Islet precursor cell (in vitro differentiated cells): ENCODE measurements at regions not wholly inside any gene's neighbourhood (a gene's known extent, or its start where the extent isn't known, plus 50 kb on each side); places are given as distances from the start of the nearest gene placed in this dataset.

ENCODE experiments used
- DNase-seq: peaks from one replicate; pipeline ENCODE4 v3.0.0-alpha.2; 2018

DNA sequence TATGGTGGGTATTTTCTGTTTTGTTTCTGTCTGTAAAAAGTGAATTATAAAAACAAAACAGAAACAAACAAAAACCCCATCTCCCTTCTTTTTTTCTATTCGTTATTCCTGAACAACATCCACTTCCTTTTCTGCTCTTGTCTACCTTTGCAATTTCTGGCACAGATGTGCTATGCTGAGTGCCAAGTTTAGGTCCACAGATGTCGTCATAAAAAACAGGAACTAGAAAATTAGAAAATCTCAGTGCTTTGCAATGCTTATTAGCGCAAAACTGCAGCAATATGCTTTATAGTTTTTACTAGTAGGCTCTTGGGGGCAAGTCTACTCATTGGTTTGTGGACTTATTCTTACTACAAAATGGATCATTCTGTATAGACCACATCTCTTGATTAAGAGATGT, 94.2 kb upstream of the PRKCQ start:
- no peak for DNase-seq

DNA sequence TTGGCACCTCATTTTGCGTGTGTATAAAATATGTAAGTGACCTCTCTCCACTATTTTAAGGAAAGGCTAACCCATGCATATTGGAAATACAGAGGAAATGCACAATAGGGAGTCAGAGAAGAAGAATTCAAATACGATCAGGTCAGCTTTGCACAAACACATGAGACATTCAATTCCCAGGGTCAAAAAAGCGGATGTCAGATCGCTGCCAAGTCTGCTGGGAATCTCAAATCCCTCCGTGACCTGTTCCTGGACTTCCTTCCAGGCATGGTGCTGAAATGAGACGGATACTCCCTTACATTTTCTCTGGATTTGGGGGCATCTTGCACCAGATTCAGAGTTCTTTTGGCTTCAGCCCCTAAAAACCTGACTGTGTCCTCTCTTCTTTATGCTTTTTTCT, 91.9 kb upstream of the PRKCQ start:
- no peak for DNase-seq

DNA sequence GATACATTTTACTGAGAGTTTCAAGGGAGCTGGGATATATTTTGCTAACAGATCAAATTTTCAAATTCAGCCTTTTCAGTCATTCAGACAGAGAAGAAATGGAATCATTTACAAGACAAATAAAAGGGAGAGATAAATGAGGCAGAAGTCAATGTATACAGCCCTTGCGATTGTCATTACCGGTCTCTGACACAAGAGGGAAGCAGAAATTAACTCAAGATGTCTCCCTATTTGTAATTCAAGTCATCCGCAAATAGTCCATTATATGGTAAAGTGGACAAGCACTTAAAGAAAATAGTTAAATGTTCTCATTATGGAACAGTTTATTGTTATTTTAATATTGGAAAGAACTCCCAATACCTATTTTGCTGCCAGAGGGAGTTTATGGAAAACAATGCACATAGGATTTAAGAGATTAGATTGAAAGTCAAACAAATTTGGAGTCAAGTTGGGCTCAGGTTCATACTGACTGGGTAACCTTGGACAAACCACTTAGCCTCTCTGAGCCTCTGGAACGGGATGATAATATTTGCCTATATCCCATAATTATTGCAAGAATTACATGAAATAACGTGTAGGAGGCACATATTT, 89.3 kb upstream of the PRKCQ start:
- no peak for DNase-seq

DNA sequence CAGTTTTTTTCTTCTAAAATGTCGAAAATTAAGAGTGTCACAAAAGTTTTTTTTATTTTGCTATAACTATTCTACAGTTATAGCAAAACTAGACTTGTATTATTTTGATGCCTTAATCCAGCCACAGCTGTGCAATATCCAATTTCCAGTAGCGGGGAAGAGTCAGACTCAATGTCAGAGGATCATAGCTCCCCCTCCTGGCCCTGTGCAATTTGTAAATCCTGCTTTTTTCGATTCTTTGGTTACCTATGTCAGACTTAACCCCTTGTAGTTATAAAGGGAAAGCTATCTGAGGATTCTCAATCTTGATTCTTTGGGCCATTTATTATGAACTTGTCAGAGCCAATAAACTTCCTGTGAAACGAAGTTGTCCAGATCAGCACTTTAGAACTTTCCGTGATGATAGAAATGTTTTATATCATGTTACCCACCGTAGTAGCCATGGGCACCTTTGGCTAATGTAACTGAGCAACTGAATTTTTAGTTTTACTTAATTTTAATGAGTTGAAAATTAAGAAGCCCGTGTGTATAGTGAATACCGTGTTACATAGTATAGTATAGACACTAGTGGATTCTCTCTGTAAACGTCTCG, 87.7 kb upstream of the PRKCQ start:
- DNase-seq = no peak

DNA sequence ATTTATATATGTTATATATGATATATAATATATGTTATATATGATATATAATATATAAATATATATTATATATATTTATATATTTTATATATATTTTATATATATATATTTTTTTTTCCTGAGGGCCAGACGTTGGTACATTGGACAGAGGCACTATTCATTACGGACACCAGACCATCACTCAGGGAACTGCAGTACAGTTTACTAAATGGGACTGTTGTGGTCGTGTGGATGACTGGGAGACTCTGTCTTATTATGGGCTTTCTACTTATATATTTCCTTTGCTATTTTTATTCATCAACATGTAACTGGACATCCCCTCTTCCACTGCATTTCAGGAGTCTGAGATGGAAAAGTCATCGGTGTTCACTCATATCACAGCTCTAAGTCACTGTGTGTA, 87.1 kb upstream of the PRKCQ start:
- no peak for DNase-seq

DNA sequence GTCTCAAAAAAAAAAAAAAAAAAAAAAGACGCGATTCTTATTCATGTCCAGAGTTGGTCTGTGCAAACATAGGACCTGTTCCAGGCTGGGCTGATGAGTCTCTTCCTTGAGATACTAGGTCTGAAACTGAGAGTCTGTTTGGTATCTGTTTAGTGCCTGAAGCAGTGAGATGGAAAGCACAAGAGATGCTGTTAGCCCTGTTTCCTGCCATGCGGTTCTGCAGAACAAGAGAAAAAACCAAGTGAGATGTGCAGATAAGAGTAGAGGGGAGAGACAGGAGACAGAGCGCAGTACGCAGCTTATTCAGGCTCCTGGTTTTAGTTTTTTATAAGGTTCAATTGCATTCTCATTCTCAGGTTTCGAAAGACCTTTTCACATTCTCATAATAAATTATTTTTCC, 85.8 kb upstream of the PRKCQ start:
- DNase-seq = peak; percentile 69

DNA sequence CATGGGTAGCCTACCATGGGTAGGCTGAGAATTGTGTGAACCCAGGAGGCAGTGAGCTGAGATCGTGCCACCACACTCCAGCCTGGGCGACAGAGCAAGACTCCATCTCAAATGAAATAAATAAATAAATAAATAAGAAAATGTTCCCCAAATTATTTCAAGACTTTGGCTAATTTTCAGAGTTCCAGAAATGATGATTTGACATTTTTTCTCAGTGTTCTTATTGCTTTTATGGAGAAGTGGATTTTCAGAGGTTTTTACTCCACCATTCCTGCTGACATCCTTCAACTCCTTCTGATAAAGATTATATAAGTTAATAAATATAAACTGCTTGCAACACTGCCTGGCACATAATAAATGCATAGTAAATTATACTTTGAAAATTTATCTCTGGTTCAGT, 80.4 kb upstream of the PRKCQ start:
- no peak for DNase-seq

DNA sequence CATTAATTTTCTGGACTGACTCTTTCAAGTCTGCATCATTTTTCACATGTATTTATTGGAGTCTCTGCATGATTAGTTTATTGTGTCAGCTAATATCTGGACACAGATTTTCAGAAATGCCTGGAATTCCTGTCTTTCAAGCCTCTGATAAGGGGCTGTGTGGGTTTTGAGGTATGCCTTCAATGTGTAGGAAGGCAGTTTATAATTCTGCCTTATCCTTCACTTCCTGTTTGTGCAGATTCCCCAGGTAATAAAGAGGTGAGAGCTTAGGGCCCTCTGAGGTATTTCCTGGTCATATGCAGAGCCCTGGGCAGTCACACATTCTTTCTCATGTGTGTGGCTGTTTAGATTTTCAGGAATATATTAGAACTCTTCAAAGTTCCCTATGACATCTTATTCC, 79.4 kb upstream of the PRKCQ start:
- peak; percentile 61 for DNase-seq

DNA sequence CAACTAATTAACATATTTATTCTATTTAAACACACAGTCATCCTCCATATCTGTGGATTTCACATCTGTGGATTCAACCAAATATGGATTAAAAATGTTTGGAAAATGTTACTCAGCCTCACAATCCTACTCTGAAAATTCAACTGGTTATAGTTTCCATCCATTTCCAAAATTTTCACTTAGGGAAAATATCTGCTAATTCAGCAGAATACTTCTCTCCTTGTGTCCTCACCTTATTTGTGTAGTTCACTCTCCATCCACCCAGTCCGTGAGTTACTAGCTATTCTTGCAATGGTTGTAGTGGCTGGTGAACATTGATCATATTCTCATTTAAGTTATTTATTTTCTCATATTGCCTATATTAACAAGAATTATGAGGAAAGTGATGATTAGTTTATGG, 77.6 kb upstream of the PRKCQ start:
- no peak for DNase-seq

DNA sequence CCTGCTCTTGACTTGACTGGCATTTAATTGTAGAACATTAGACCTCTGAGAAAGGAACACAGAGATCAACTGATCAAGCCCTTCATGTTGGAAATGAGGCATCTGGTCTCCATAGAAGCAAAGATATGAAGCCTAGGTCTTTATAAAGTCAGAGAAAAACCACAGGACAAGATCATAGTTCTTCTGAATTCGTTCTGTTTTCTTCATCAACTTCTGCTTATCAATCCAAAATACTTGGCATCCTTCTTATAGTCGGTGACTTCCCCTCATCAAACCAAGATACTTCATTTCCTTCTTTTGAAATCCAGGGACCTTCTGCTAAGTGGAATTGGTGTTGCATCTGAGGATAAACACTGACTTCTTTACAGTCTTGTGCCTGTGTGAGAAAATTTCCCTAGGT, 77.1 kb upstream of the PRKCQ start:
- no peak for DNase-seq

DNA sequence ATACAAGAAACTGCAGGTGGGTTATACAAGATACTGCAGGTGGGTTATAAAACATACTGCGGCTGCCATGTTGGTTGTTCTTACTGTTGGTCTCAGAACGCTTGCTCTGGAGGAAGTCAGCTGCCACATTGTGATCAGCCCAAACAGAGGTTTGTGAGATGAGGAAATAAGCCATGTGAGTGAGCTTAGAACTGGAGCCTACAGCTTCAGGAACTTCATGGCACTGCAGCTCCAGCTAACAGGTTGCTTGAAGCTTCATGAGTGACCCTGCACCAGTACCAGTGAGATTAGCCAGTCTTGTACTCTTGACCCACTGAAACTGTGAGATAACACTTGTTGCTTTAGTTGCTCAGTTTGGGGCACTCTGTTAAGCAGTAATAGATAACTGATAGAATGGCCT, 74.5 kb upstream of the PRKCQ start:
- no peak for DNase-seq

DNA sequence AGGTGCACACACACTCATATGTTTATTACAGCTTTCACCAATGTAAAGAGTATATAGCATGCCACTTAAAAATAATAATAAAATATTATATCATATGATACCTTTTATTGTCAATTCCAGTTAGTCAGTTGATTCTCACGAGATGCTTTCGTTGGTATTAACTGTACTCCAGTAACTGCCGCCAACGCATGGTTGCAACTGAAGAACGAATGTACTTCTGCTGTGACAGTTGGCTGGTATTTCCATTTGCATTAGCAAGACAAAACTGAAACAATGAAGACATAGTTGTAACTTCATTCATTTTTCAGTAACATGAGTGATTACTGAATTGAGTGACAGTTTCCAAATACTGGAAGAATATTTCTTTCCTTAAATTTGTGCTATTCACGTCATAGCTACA, 70.5 kb upstream of the PRKCQ start:
- no peak for DNase-seq

DNA sequence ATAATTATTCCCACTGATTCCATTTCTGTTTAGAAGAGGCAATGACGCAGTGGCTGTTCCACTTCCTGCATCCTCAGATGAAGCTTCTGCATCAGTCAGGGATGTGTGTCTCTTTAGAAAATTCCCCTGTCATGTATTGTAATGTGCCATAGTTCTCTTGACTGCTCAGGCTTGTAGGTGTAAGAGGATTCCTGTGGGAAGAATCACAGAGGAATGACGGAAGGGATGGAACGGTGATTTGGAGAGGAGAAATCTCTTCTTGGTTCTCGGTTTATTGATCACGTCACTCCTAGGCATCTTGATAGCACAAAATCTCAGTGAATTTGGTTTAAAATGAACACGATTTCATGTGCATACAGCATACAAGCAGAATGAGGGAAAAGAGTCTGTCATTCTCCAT, 69.8 kb upstream of the PRKCQ start:
- DNase-seq = no peak

DNA sequence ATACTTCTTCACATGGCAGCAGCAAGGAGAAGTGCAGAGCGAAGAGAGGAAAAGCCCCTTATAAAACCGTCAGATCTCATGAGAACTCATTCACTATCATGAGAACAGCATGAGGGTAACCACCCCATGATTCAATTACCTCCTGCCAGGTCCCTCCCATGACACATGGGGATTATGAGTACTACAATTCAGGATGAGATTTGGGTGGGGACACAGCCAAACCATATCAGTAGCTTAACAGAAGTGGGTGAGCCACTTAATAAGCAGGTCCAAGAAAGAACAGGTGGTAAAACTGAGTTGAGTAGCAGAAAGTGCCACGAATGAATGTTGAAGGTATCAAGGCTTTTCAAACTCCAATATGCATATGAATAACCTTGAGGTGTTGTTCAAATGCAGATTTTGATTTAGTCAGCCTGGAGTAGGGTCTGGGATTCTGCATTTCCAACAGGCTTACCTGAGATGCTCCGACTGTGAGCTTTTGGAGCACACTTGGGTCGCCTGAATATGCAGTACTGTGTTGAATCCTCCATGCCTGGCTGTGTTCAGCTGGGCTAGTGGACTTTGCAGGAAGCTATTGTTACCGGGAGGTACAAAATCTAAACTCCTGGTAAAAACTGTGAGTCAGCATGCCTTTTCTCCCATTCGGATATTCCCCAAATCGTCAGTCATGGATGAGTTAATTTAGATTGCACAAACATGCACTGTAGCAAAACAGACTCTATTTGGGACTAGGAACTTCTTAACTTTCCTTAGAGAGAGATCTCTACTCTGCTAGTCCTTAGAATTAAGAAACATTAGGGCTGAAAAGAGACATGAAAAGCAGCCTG, 69.0 kb upstream of the PRKCQ start:
- DNase-seq = no peak

DNA sequence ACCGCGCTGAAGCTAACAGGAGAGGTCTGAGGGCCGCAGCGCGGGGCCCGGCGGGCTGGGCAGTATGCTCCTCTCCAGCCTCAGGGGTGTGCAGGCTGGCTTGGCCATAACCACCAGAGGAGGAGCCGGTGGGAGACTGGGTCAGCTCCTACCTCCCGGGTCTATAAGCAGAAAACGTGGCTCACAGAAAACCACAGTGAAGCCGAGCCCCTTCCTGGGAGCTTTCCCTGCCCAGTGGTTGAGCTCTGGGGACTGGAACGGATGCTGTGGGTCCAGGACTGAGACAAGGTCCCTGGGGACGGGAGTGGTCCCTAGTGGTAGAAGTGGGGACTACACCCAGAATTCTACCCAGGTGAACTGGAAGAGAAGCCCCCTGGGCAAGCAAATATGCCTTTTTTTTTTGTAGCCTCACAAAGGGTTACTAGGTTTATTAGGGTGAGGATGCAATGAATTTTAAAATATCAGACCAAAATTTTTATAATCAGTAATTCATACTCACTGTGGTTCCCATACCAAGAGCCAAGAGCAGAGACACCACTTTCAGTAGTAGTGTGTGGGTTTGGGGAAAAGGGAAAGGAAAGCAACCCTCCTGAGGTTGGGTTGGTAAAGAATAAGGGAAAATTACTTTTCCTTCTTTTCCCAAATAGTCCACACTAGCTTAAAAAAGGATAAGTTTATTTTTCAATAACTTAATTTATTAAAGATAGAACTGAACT, 67.9 kb upstream of the PRKCQ start:
- peak; percentile 88 for DNase-seq

DNA sequence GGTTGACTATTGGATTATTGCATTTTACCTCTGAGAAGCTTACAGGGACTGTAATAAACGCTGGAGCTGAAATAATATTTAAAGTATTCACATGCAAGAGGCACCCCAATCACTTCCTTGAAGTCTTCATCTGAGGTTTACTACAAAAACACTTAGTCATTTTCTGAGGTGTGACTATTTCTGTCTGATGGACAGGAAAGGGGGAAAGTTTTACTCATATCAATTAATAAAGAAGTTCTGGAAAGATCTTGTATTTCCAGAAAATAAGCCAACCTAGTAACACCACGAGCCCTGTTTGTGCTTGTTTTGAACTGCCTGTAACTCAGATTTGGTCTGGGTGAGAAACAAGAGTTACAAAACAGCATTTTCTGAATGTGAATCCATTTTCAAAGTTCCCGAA, 63.9 kb upstream of the PRKCQ start:
- DNase-seq = no peak

DNA sequence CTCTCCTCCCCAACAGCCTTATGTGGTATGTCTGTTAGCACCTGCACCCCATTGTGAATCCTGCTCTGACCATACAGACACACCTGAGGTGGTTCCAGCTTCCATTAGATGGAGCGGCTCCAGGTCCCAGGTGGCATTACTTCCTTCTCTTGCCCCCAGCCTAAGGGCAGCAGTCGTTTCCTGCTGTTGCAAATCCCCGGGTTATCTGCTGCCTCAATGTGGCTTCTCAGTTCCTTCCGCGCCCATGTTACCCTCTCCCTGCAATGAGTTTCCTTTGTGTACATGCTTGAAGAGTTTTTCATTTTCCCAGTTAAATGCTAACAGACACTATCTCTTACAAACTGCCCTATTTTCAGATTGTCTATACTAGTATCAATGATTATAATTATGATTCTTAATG, 62.8 kb upstream of the PRKCQ start:
- no peak for DNase-seq

DNA sequence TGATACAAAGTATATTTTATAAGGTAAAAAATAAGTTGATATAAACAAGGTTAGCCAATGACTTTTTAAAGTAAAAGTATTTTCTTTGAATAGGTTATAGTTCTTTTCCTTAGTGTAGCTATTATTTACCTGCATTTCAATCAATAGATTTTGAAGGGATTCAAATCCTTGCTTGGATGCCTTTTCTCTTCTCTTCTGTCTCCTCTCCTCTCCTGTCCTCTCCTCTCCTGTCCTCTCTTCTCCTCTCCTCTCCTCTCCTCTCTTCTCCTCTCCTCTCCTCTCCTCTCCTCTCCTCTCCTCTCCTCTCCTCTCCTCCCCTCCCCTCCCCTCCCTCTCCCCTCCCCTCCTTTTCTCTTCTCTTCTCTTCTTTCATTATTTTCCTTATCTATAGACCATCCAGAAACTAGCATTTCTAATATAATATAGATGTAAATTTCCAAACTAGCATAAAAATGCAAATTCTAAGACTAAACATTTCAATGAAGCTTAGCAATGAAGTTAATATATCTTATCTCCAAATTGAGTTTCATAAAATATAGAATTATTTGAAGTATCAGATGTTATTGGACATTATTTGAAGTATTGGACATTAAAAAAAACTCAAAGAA, 60.5 kb upstream of the PRKCQ start:
- DNase-seq = no peak

DNA sequence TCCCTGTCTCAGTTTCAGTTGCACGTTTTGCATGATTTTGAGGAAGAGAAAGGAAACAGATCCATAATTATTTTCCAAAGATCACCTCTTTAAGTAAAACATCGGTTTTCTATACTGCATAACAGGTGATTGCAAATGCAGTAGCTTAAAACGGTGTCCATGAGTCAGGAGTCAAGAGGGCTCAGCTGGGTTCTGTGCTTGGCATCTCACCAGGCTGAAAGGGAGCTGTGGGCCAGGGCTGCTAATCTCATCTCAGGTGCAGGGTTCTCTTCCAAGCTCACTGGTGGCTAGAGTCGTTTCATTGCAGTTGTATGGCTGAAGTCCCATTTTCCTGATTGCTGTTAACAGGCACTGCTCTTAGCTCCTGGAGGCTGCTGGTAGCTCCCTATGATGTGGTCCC, 57.0 kb upstream of the PRKCQ start:
- DNase-seq = no peak

DNA sequence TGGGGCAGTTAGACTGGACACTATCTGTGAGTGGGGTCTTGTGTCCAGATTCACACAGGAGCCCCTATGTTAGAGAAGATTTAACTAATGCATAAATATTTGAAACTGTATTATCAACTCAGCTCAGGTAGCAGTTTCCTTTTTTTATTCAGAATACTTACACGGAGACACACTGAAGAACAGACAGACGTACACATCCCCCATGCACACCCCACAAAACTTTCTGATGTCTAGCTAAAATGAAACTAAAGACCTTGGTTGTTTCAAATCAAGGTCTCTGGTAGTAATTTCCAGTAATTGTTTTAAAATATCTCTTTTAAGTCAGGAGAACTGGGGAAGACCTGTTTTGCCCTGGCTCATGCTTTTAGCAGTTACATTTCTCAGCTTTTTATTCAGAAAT, 55.7 kb upstream of the PRKCQ start:
- no peak for DNase-seq
